Karpas-422 (cell line): ENCODE measurements at regions not wholly inside any gene's neighbourhood (a gene's known extent, or its start where the extent isn't known, plus 50 kb on each side); places are given as distances from the start of the nearest gene placed in this dataset.

ENCODE experiments used
- DNase-seq: peaks from one replicate; pipeline ENCODE4 v3.0.0-alpha.2; 2015
- H2AFZ ChIP-seq: fragments of 200-600 bp; sonication (generic); 2 replicates; pipeline ENCODE4 v1.6.1; 2014; ENCODE audit warnings: antibody characterized with exemption, low read length, mixed read lengths
- H3K27ac ChIP-seq: fragments of 200-600 bp; sonication (generic); 2 replicates; pipeline ENCODE4 v1.5.1; 2014; ENCODE audit warnings: mild to moderate bottlenecking, low read length, moderate library complexity
- H3K27me3 ChIP-seq: fragments of 200-600 bp; sonication (generic); 2 replicates; pipeline ENCODE4 v1.6.1; 2014; ENCODE audit warnings: low read length, mixed read lengths
- H3K36me3 ChIP-seq: fragments of 200-600 bp; sonication (generic); 2 replicates; pipeline ENCODE4 v1.6.1; 2014; ENCODE audit warnings: low read length, mixed read lengths; ENCODE audit not compliant: insufficient read depth
- H3K4me1 ChIP-seq: fragments of 200-600 bp; sonication (generic); 2 replicates; pipeline ENCODE4 v1.6.1; 2014; ENCODE audit warnings: mild to moderate bottlenecking, low read length, mixed read lengths
- H3K4me2 ChIP-seq: fragments of 200-600 bp; sonication (generic); 2 replicates; pipeline ENCODE4 v1.6.1; 2014; ENCODE audit warnings: low read length, low read depth, mild to moderate bottlenecking; ENCODE audit not compliant: poor library complexity, severe bottlenecking
- H3K4me3 ChIP-seq: fragments of 200-600 bp; sonication (generic); 2 replicates; pipeline ENCODE4 v1.5.1; 2014; ENCODE audit warnings: mild to moderate bottlenecking, antibody characterized with exemption, low read length, mixed read lengths
- H3K79me2 ChIP-seq: fragments of 200-600 bp; sonication (generic); 2 replicates; pipeline ENCODE4 v1.6.1; 2014; ENCODE audit warnings: mild to moderate bottlenecking, low read length, mixed read lengths
- H3K9ac ChIP-seq: fragments of 200-600 bp; sonication (generic); 2 replicates; pipeline ENCODE4 v1.6.0; 2014; ENCODE audit warnings: low read length
- H3K9me2 ChIP-seq: fragments of 200-600 bp; sonication (generic), shearing (Covaris generic); replicated peaks from 2 replicates; pipeline ENCODE4 v1.6.0; 2014; ENCODE audit warnings: mild to moderate bottlenecking, low read length, moderate library complexity; ENCODE audit not compliant: insufficient read depth
- H3K9me3 ChIP-seq: fragments of 300-700, 200-600 bp; sonication (generic); 2 replicates; pipeline ENCODE4 v1.6.1; 2014; ENCODE audit warnings: low read length, mixed read lengths
- H4K20me1 ChIP-seq: fragments of 200-600 bp; sonication (generic); 2 replicates; pipeline ENCODE4 v1.6.1; 2014; ENCODE audit warnings: mild to moderate bottlenecking, antibody characterized with exemption, low read length, low read depth; ENCODE audit not compliant: insufficient read depth

GRCh38 chr15:98150536-98150935 is 190.0 kb downstream of the ARRDC4 start:
- H3K4me2 ChIP-seq, result no peak overlapping the region
- no peak overlapping the region for H2AFZ ChIP-seq
- no peak for DNase-seq
- H3K36me3 ChIP-seq, result no peaks in the 10 kb centered on the region
- H3K79me2 ChIP-seq, result no peaks in the 10 kb centered on the region
- H3K9me2 ChIP-seq, result no peaks in the 10 kb centered on the region
- H3K4me3 ChIP-seq, result no peak overlapping the region
- peaks cover 4% of the 10 kb centered on the region; the same call in 1 of the 2 replicates for H3K9me3 ChIP-seq
- no peak overlapping the region for H3K9ac ChIP-seq
- H3K4me1 ChIP-seq, result peaks cover 10% of the 10 kb centered on the region
- H4K20me1 ChIP-seq, result no peaks in the 10 kb centered on the region
- no peaks in the 10 kb centered on the region for H3K27me3 ChIP-seq
- H3K27ac ChIP-seq, result no peak overlapping the region

GRCh38 chr15:98151096-98151495 is 190.6 kb downstream of the ARRDC4 start:
- no peaks in the 10 kb centered on the region for H3K79me2 ChIP-seq
- H3K9ac ChIP-seq, result no peak overlapping the region
- peaks cover 4% of the 10 kb centered on the region; the same call in 1 of the 2 replicates for H3K9me3 ChIP-seq
- H3K4me2 ChIP-seq, result no peak overlapping the region
- no peaks in the 10 kb centered on the region for H3K27me3 ChIP-seq
- no peaks in the 10 kb centered on the region for H3K9me2 ChIP-seq
- no peak overlapping the region for H3K4me3 ChIP-seq
- no peaks in the 10 kb centered on the region for H3K36me3 ChIP-seq
- no peak overlapping the region for H2AFZ ChIP-seq
- H4K20me1 ChIP-seq, result no peaks in the 10 kb centered on the region
- peaks cover 10% of the 10 kb centered on the region for H3K4me1 ChIP-seq
- DNase-seq, result no peak
- no peak overlapping the region for H3K27ac ChIP-seq

GRCh38 chr15:98152156-98152555 is 191.7 kb downstream of the ARRDC4 start:
- Histone ChIP-seq H2AFZ (no peak overlapping the region), H3K27ac (no peak overlapping the region), H3K4me2 (no peak overlapping the region), H3K36me3 (no peaks in the 10 kb centered on the region), H3K79me2 (no peaks in the 10 kb centered on the region), H3K4me3 (no peak overlapping the region), H4K20me1 (no peaks in the 10 kb centered on the region), H3K9me3 (peaks cover 4% of the 10 kb centered on the region; the same call in 1 of the 2 replicates), H3K9ac (no peak overlapping the region), H3K4me1 (peaks cover 5% of the 10 kb centered on the region), H3K9me2 (no peaks in the 10 kb centered on the region), H3K27me3 (no peaks in the 10 kb centered on the region)
- no peak for DNase-seq

- H3K27me3 ChIP-seq, result no peaks in the 10 kb centered on the region
- peaks cover 5% of the 10 kb centered on the region for H3K4me1 ChIP-seq
- H3K27ac ChIP-seq, result no peak overlapping the region
- no peaks in the 10 kb centered on the region for H4K20me1 ChIP-seq
- H3K9me2 ChIP-seq, result no peaks in the 10 kb centered on the region
- H3K4me3 ChIP-seq, result no peak overlapping the region
- no peaks in the 10 kb centered on the region for H3K79me2 ChIP-seq
- H3K4me2 ChIP-seq, result no peak overlapping the region
- no peak overlapping the region for H3K9ac ChIP-seq
- H3K36me3 ChIP-seq, result no peaks in the 10 kb centered on the region
- DNase-seq, result no peak
- peaks cover 4% of the 10 kb centered on the region; the same call in 1 of the 2 replicates for H3K9me3 ChIP-seq
- H2AFZ ChIP-seq, result no peak overlapping the region
Measured at GRCh38 chr15:98154863-98155262, 194.4 kb downstream of the ARRDC4 start.

GRCh38 chr15:98155356-98155755 is 194.9 kb downstream of the ARRDC4 start:
- H3K4me2 ChIP-seq, result no peak overlapping the region
- H2AFZ ChIP-seq, result no peak overlapping the region
- no peak for DNase-seq
- no peak overlapping the region for H3K27ac ChIP-seq
- peaks cover 4% of the 10 kb centered on the region; the same call in 1 of the 2 replicates for H3K9me3 ChIP-seq
- H3K4me1 ChIP-seq, result peaks cover 2% of the 10 kb centered on the region
- no peaks in the 10 kb centered on the region for H3K27me3 ChIP-seq
- no peaks in the 10 kb centered on the region for H3K79me2 ChIP-seq
- no peaks in the 10 kb centered on the region for H3K9me2 ChIP-seq
- H3K36me3 ChIP-seq, result no peaks in the 10 kb centered on the region
- no peak overlapping the region for H3K4me3 ChIP-seq
- no peak overlapping the region for H3K9ac ChIP-seq
- no peaks in the 10 kb centered on the region for H4K20me1 ChIP-seq

GRCh38 chr15:98160236-98160635 is 199.7 kb downstream of the ARRDC4 start:
- H3K9me2 ChIP-seq, result no peaks in the 10 kb centered on the region
- no peak overlapping the region for H3K27ac ChIP-seq
- H2AFZ ChIP-seq, result no peak overlapping the region
- no peaks in the 10 kb centered on the region for H3K36me3 ChIP-seq
- H3K9me3 ChIP-seq, result no peaks in the 10 kb centered on the region; the same call in none of the 2 replicates
- no peak overlapping the region for H3K9ac ChIP-seq
- peak; percentile 59 for DNase-seq
- no peaks in the 10 kb centered on the region for H3K27me3 ChIP-seq
- no peaks in the 10 kb centered on the region for H4K20me1 ChIP-seq
- no peak overlapping the region for H3K4me2 ChIP-seq
- no peaks in the 10 kb centered on the region for H3K79me2 ChIP-seq
- H3K4me3 ChIP-seq, result no peak overlapping the region
- H3K4me1 ChIP-seq, result no peaks in the 10 kb centered on the region

GRCh38 chr15:98163319-98164045 is 203.0 kb downstream of the ARRDC4 start:
- H3K9me3 ChIP-seq, result peaks cover 4% of the 10 kb centered on the region
- no peaks in the 10 kb centered on the region for H3K27me3 ChIP-seq
- no peak overlapping the region for H3K4me3 ChIP-seq
- no peak for DNase-seq
- no peaks in the 10 kb centered on the region for H3K36me3 ChIP-seq
- H2AFZ ChIP-seq, result no peak overlapping the region
- no peak overlapping the region for H3K4me2 ChIP-seq
- no peak overlapping the region for H3K9ac ChIP-seq
- no peaks in the 10 kb centered on the region for H4K20me1 ChIP-seq
- no peaks in the 10 kb centered on the region for H3K4me1 ChIP-seq
- H3K27ac ChIP-seq, result no peak overlapping the region
- H3K79me2 ChIP-seq, result no peaks in the 10 kb centered on the region
- H3K9me2 ChIP-seq, result no peaks in the 10 kb centered on the region

- no peak for DNase-seq
- Histone ChIP-seq H3K36me3 (no peaks in the 10 kb centered on the region), H3K4me3 (no peak overlapping the region), H3K4me2 (no peak overlapping the region), H3K27ac (no peak overlapping the region), H3K27me3 (no peaks in the 10 kb centered on the region), H2AFZ (no peak overlapping the region), H3K79me2 (no peaks in the 10 kb centered on the region), H3K4me1 (no peaks in the 10 kb centered on the region), H3K9me2 (no peaks in the 10 kb centered on the region), H4K20me1 (no peaks in the 10 kb centered on the region), H3K9me3 (peaks cover 6% of the 10 kb centered on the region), H3K9ac (no peak overlapping the region)
Measured at GRCh38 chr15:98164571-98164970, 204.1 kb downstream of the ARRDC4 start.
